ENCODE measurements at regions not wholly inside any gene's neighbourhood (a gene's known extent, or its start where the extent isn't known, plus 50 kb on each side); places are given as distances from the start of the nearest gene placed in this dataset.

DNA sequence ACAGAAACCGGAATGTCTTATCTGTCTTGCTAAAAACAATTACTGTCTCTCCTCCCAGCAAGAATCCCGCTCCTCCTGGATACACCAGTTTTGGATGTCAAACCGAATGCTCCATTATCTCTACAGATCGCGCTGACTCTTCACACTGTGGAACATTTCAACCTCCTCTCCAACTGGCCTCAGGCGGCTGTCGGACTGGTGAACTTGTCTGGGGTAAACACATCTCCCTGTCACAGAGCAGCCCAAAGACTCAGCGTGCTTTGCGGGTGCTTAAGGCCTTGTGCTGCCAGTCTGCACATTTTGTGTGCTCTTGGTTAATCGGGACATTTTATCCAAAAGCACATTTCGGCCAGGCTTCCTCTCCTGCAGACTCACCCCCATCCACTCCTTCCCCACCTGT lies 173.1 kb downstream of the ICOS start:
- ATAC-seq = no peak

DNA sequence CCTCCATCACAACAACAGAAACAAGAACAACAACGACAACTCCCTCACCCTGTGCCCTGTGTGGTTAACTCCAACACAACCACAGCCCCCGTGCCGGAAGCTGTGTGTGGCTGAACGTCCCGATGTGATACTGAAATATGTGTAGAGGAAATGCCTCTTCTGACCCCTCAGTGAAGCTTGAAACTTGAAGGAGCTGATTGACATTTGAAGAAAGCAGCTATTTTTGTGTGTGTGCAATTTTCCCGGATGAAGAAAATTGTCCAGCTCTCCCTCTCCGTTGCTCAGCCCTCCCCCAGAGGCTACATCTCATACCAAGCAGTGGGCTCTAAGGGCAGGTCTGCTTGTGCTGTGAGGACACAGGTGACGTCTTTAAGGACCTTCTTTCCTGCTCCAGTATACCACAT lies 173.8 kb downstream of the ICOS start:
- ATAC-seq = no peak

DNA sequence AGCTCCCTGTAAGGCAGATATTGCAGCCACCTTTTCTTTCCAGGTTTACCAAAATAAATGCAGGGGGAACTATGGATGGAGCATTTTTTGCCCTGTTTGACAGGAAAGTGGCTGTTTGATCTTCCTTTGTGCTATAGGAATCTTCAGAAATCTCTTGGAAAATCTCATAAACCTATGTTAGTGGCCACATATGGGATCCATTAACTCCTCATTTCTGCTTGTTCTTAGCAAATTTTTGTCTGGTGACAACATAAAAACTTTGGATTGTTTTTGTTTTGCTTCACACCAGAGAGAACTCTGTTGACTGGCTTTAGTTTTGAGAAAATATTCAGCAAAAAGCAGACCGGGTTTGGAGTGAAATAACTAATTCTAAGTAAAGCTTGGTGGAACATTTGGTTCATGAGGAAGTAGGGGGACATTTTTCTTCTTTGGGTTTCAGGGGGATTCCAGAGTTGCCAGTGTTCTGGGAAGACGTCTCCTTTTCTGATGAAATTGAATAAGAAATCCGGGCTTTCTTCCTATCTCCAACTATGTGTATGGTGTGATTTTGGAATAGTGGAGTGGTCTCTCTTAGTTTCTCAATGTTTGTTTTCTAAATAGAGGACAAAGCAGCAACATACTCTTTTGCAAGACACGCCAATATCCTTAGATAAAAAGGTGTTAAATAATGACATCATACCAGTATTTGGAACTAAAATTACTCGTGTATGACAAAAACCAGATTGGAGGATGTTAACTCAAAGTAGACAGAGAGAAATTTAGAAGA lies 174.4 kb downstream of the ICOS start:
- ATAC-seq = no peak

DNA sequence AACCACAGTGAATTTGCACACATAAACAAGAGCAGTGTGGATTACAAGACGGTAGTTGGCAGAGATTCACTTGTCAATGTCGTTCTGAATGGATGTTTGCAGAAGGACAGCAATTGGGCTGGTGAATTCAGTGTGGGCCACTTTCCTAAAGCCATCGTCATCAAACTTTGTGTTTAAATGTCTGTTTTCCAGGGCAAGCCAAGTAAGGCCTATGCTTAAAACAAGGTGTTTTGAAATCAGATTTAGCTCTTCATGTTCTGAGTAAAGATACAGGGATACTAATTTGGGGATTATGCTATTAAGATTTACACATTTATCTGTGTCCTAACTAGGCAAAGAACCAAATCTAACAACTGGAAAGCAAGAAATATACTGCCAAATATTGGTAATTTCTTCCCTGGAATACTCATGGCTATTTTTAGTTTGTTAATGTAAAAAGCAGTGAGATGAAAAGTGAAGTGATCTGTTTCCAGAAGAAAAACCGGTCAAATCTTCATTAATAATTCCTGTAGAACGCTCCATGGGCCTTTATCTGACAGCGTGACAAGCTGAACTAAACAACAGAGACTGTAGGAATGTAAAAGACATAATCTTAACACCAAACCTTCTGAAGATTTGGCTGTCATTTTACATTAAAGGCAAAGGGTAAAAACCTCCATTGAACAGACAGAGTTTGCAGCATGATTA lies 175.7 kb downstream of the ICOS start:
- no peak for ATAC-seq

DNA sequence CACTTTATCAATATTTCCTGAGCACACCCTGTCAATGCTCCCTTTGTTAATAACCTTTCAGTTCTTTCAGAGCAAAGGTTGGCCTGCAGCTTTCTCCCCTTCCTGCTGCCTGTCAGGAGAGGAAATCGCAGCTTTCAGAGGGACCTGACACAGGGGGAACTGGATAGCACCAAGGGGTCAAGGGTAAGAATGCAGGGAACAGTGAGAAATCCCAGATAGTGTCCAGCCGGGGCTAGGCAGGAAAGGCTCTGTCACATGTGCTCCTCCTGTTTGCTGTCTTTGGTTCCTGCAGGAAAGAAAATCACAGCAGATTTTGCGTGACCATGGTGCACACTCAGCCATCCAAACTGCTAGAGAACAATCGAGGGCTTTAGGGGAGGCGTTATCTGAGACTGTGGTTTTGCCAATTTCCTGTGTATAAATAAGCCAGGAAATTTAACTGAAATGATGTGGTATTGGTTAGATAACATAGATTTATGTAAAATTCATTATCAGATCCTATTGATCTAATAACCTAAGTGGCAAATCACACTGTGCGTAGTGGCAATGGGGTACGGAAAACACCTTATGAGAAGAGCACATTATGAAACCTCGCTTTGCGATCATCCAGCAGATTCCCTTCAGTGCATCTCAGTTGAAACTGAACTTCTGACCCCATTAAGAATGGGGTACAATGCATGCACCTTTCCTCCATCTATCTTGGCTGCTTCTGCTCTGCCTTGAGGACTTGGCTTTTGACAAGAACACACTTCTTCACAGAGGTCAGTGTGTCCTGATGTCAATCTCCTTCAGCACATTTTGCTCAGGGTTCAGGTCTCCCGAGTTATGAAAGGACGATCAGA lies 178.0 kb downstream of the ICOS start:
- ATAC-seq = peak; percentile 51

GRCh38 chr2:204115137-204116056 lies 178.8 kb downstream of the ICOS start:
- no peak for ATAC-seq

GRCh38 chr2:204116159-204116792 lies 179.7 kb downstream of the ICOS start:
- ATAC-seq = no peak

- ATAC-seq = no peak
These were observed 185.9 kb downstream of the ICOS start for GRCh38 chr2:204122425-204122824.

DNA sequence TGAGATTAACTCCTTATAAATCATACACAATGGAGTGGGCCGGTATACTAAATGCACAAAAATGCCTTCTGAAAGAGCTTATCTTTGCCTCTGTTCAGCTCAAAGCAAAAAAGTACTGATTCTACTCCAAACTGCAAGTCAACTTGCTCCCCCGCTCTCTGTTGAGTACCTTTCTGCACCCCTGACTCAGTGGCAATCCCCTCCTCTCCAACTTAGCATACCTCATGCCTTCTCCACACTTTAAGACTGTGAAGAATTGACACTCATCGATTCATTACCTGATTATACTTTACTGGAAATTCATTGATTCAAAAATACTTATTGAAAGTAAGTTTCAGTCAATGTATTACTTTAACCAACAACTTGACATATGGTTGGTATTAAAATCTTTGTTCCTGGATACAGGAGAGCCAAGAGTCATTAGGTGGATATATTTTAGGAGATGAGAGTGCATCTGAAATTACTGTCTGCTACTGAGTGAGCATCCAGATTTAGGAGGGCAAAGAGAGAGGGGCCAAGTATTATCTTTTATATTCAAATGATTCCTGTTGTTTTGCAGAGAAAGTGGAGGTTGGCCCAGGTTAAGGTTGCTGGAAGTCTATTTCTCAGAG lies 187.7 kb downstream of the ICOS start:
- no peak for ATAC-seq

DNA sequence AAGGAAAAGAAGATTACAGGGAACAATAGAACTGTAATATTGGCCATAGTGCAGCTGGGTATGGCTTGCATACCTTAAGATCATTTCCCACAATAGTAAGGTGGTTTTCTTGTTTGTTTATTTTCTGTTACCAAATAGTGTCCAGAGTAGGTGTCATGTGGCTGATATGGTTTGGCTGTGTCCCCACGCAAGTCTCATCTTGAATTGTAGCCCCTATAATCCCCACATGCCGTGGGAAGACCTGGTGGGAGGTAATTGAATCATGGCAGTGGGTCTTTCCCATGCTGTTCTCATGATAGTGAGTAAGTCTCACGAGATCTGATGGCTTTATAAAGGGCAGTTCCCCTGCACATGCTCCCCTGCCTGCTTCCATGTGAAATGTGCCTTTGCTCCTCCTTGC lies 190.1 kb downstream of the ICOS start:
- no peak for ATAC-seq

DNA sequence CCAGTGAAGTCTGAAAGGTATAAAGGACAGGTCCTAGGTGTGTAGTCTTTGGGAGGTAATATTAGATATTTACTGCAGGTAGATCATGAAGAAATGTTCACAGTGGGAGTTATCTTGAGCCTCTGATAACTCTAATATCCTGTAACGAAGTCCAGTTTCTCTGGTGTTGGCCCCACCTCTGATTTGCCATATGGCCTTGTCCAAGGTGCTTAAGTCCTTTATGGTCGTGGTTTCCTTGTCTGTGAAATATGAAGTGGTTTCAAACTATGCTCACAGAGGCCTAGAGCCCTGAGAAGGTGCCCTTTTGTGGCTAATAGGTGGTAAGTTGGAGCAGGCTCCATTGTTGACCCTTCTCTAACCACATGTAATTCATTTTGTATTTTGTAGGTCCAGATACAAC lies 190.7 kb downstream of the ICOS start:
- ATAC-seq = no peak

DNA sequence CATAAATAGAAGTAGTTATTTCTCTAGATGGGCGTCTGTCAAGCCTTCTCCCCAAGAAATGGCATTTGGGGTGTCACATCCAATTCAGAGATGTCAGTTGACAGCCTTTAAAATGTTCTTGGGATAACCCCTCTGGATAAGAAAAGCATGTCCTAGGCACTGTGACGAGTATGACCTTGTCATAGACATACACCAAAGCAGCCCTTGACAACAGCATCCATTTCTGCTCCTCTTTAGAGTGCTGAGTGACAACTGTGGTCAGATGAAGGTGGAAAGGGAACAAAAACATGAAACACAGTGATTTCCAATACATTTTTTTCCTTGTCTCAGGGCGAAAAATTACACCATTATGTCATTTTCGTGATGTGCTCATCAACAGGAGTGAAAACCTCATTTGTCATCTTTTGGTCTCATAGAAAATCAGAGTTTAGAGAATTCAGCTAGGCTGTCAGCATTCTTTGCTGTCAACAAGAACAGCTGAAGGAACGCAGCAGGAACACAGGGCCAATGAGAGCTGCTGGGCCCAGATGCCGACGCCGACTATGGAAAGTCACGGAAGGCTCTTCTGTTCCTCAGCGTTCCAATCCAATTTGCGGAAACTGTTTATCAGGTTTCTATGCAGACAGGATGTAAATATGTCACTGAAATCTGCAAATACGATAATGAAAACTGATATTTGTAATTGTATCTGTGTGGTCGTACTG lies 193.2 kb downstream of the ICOS start:
- ATAC-seq = no peak

- no peak for ATAC-seq
These were observed 195.1 kb downstream of the ICOS start for GRCh38 chr2:204131621-204132020.

GRCh38 chr2:204133476-204133875 lies 196.9 kb downstream of the ICOS start:
- no peak for ATAC-seq

DNA sequence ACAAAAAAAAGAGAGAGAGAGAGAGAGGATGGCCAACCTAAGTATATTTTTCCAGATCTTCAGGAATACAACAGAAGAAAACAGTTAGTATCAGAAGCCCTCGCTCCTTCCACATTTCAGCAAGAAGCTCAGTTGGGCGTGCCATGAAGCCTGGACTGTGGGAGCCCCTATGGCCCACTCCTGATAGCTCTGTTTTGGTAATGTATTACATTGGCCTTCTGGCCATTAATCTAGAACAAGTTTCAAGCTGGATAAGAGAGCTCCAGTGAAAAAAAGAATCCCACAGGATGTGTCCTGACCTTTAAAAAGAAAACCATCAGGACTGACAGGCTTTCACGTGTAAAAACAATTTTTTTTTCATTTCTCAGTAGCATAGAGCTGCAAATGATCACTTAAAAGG lies 197.9 kb downstream of the ICOS start:
- no peak for ATAC-seq

- ATAC-seq = no peak
These were observed 199.2 kb downstream of the ICOS start for GRCh38 chr2:204135752-204136151.

DNA sequence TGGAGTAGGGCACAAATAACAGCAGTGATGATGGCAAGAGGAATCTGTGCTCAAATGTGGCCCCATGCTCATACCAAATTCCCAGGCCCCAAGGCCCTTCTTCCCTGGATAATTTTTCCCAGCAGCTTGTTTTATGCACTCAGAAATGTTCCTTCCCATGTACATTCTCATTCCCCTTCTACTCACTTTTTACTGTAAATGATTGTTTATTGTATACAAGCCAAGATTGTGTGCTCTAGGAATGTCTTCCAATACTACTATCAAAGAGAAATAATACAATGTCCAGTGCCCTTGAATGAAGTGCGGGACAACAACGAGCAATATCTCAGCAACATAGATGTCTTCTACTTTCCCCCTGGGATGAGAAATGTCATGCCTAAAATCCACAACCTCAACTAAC lies 201.6 kb downstream of the ICOS start:
- ATAC-seq = no peak

DNA sequence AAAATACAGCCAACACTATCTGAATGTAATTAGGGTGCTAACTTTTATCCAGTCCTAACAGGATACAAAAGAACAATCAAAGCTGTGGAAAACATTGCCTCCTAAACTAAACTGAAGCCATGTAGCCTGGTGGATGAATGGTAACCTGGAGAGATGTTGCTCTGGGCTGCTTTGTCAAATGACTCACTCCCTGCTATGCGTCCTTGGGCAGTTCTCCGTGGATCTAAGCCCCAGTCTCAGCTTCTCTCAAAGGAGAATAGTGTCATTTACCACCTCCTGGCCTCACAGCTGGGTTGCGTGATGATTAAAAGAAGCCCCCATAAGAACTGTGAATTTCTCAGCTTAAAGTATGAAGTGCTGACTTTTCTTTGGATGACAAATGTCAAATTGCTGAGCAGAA lies 203.7 kb downstream of the ICOS start:
- no peak for ATAC-seq

DNA sequence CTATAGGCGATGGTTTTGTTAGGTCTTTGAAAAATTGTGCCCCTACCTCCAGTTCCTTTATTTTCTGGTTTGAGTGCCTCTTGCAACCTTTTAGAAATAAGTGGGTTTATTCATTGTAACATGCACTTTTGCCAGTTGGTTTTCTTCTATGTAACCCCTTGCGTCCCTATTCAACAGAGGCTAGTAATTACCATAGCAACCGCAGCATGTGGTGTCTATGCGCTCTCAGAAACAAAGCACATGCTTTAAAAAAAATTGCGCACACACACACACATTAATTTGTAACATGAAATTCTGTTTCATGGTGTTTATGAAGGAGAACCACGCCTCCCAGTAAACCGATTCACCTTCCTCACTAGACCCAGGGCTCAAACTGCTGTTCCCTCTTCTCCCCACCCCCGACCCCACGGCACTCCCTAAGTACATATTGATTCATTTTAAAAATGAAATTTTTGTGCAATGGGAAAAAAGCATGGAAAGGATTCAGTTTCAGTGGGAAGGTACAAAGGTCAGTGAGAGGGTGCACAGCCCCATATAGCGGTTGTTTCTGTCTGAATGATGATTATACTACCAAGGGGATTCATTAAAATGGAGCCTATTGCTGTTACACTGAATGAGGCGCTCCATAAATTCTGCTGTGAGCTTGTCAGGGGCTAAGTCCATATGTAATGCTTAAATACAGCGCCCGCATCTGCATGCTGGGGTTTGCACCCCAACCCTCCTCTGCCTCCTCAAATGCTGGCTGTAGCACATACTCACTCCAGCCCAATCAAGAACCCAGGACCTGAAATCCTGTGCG lies 206.9 kb downstream of the ICOS start:
- ATAC-seq = no peak

DNA sequence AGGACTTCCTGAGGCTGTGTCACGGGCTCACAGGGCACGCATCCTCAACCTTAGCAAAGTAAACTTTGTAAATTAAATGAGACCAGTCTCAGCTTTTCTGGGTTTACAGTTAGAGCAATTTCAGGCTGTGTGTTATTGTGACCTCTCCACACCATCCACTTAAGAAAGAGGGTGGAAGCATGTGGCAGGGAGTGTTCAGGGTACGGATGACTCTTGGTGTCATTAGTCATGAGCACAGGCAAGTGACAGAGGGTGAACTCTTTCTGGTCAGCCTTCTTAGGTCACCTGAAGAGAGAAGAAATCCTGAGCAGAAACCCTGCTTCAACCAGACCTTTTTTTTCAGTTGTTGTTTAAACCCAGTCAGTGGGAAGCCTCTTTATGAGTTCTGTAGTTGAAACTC lies 207.9 kb downstream of the ICOS start:
- ATAC-seq = peak; percentile 59
